Cardiac fibroblast (primary cell): ENCODE measurements at regions not wholly inside any gene's neighbourhood (a gene's known extent, or its start where the extent isn't known, plus 50 kb on each side); places are given as distances from the start of the nearest gene placed in this dataset.

Experiments used
- DNase-seq, 2 donors: peaks; one replicate each; pipeline versions ENCODE4 v3.0.0 to v3.0.0-alpha.2; 2010; ENCODE audit warnings: low read depth in 2 of 2
- H3K4me3 ChIP-seq, 2 donors: replicated peaks in 1 of 2; 1 replicate in 1 of 2; 2 replicates in 1 of 2; pipeline ENCODE4 v1.5.1; 2011; ENCODE audit warnings: low read depth in 2 of 2, low read length in 2 of 2, mild to moderate bottlenecking in 2 of 2, moderate library complexity in 1 of 2
- CTCF ChIP-seq: IDR thresholded peaks from one replicate; pipeline ENCODE4 v1.5.1; 2011; ENCODE audit warnings: low read depth, mild to moderate bottlenecking, low read length, inconsistent platforms

GRCh38 chr1:194723067-194723466, 1536.7 kb upstream of the B3GALT2 start:
- no peak for DNase-seq
- TF ChIP-seq CTCF = no peak
- no peak overlapping the region for H3K4me3 ChIP-seq

- H3K4me3 ChIP-seq = no peak overlapping the region
- DNase-seq = no peak
- no peak for TF ChIP-seq CTCF
These were observed 1531.5 kb upstream of the B3GALT2 start for GRCh38 chr1:194717941-194718340.

- DNase-seq = no peak
- no peak for TF ChIP-seq CTCF
These were observed 1530.9 kb upstream of the B3GALT2 start for GRCh38 chr1:194717334-194717733.

GRCh38 chr1:194710671-194711070, 1524.3 kb upstream of the B3GALT2 start:
- DNase-seq = no peak
- no peak for TF ChIP-seq CTCF
- no peak overlapping the region for H3K4me3 ChIP-seq

More at GRCh38 chr1:194717334-194717733, 1530.9 kb upstream of the B3GALT2 start:
- H3K4me3 ChIP-seq = no peak overlapping the region

GRCh38 chr1:194709439-194709838, 1523.0 kb upstream of the B3GALT2 start:
- DNase-seq = no peak
- TF ChIP-seq CTCF = no peak
- no peak overlapping the region for H3K4me3 ChIP-seq

GRCh38 chr1:194707074-194707473, 1520.7 kb upstream of the B3GALT2 start:
- no peak for DNase-seq
- H3K4me3 ChIP-seq = no peak overlapping the region
- no peak for TF ChIP-seq CTCF

- H3K4me3 ChIP-seq = no peak overlapping the region
These were observed 1518.9 kb upstream of the B3GALT2 start for GRCh38 chr1:194705123-194705854.

More at GRCh38 chr1:194705123-194705854, 1518.9 kb upstream of the B3GALT2 start:
- DNase-seq = peak in 1 of 2 donors; percentile 58
- TF ChIP-seq CTCF = no peak
